ENCODE measurements at regions not wholly inside any gene's neighbourhood (a gene's known extent, or its start where the extent isn't known, plus 50 kb on each side); places are given as distances from the start of the nearest gene placed in this dataset.
A peak's percentile ranks its signal among the peaks of the same experiment; 100 is the strongest.

DNA sequence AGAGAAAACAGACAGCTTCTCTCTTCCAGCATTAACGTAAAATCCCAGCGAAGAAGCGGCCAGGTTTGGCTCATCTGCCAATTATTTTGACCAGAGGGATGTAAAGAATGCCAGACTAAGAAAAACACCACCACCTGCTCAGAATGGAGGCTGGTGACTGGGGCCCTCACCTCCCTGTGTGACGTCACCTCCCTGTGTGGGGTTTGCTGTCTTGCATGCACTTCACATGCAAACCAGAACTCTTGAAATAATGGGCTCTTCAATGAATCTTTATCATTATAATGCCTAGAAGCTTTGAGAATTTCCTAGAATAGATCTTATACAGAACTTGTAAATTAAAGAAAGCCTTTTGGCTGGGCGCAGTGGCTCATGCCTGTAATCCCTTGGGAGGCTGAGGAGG lies 101.8 kb upstream of the WAC start:
- no peak for DNase-seq
- no peak for TF ChIP-seq CTCF (IDR thresholded peaks at IDR 0.05)
- no peak for FAIRE-seq
- intact Hi-C loops (cut with DNase I): loop anchor here in 1 of 3 donors (10.0 kb wide), 1 partner anchor 104 kb away; the partner anchor contains the start of gene WAC
- H3K27me3 ChIP-seq: no peaks in the 10 kb centered on the region
- no peaks in the 10 kb centered on the region for H3K36me3 ChIP-seq
- H3K4me3 ChIP-seq: no peak overlapping the region
- H3K4me1 ChIP-seq: peaks cover 0 to 3% (median 0%) of the 10 kb centered on the region in 3 donors
- WGBS, 2 donors: 65 to 67% methylated on average over 5 of the region's 5 CpGs
- ATAC-seq: no peak
- H3K9me3 ChIP-seq: no peaks in the 10 kb centered on the region
- H3K27ac ChIP-seq: no peak overlapping the region

DNA sequence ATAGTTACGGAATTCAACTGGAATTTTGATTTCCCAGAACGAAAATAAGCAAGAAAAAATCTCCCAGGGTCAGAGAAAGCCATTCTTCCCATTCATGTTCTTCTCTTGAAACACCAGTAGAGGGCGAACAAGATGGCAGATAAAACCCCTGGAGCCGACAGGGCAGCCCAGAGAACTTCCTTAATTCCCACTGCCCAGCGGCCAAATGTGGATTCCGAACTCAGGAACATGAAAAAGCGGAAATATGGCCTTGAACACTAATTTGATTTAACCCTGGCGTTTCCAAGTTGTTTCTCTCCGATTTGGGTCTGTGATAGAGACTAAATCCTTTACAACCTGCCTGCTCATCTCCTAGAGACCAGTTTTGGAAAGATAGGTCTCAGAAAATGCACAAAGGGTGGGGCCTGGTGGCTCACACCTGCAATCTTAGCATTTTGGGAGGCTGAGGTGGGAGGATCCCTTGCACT lies 100.7 kb upstream of the WAC start:
- ATAC-seq (peak; percentile 94 to 99 (median 98)), DNase-seq (peak in 5 of 6 donors; percentile 49 to 62 (median 55)), FAIRE-seq (peak; percentile 81)
- intact Hi-C loops (cut with DNase I): loop anchor here in 1 of 3 donors (10.0 kb wide), 1 partner anchor 103 kb away; the partner anchor contains the start of gene WAC
- Histone ChIP-seq H3K36me3 (no peaks in the 10 kb centered on the region), H3K27ac (no peak overlapping the region), H3K27me3 (no peaks in the 10 kb centered on the region), H3K9me3 (no peaks in the 10 kb centered on the region), H3K4me3 (no peak overlapping the region), H3K4me1 (peaks cover 0 to 3% (median 0%) of the 10 kb centered on the region in 3 donors)
- TF ChIP-seq CTCF (IDR thresholded peaks at IDR 0.05): peak; percentile 36 to 75 (median 68)
- WGBS, 2 donors: 0 to 1% methylated on average over 9 of the region's 9 CpGs

DNA sequence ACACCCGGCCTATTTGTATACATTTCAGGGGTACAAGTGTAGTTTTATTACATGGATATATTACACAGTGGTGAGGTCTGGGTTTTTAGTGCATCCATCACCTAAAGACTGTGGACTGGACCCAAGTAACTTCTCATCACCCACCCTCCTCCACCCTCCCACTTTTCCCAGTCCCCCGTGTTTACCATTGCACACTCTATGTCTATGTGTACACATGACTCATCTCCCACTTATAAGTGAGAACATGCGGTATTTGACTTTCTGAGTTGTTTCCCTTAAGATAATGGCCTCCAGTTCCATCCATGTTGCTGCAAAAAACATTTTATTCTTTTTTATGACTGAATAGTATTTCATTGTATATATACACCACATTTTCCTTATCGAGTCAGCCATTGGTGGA lies 98.9 kb upstream of the WAC start:
- WGBS, 2 donors: 72 to 79% methylated on average over 4 of the region's 4 CpGs
- intact Hi-C loops (cut with DNase I): loop anchor here in 1 of 3 donors (10.0 kb wide), 1 partner anchor 101 kb away; the partner anchor contains the start of gene WAC
- H3K4me3 ChIP-seq: no peak overlapping the region
- no peak for TF ChIP-seq CTCF (IDR thresholded peaks at IDR 0.05)
- no peak overlapping the region for H3K27ac ChIP-seq
- no peak for DNase-seq
- H3K4me1 ChIP-seq: peaks cover 0 to 3% (median 0%) of the 10 kb centered on the region in 3 donors
- no peaks in the 10 kb centered on the region for H3K36me3 ChIP-seq
- no peak for FAIRE-seq
- no peak for ATAC-seq
- no peaks in the 10 kb centered on the region for H3K9me3 ChIP-seq
- no peaks in the 10 kb centered on the region for H3K27me3 ChIP-seq

DNA sequence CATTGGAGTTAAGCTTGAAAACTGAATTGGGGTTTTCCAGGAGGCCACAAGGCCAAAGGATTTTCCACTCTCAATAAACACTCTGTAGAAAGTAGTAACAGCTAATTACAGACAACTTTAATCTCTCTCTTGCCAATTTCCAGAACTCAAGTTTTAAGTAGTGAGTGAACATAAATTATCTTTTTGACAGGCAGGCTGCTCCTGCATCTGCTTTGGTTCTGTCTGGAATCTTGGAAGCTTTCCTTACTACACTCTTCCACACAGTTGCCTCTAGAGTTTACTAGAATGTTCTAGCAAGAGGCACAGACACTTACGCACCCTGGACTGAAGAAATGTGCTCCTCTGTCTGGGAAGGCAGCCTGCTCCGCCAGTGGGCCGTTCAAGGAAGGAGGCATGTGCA lies 90.5 kb upstream of the WAC start:
- no peak for FAIRE-seq
- Histone ChIP-seq H3K4me1 (no peaks in the 10 kb centered on the region), H3K36me3 (no peaks in the 10 kb centered on the region), H3K9me3 (no peaks in the 10 kb centered on the region), H3K27me3 (no peaks in the 10 kb centered on the region), H3K4me3 (no peak overlapping the region), H3K27ac (peak overlapping the region in 2 of 4 donors; percentile 19 to 33)
- no peak for ATAC-seq
- DNase-seq: no peak
- intact Hi-C loops (cut with DNase I): no loop called here
- 83 to 87% methylated on average over 3 of the region's 3 CpGs for WGBS, 2 donors
- no peak for TF ChIP-seq CTCF (IDR thresholded peaks at IDR 0.05)

DNA sequence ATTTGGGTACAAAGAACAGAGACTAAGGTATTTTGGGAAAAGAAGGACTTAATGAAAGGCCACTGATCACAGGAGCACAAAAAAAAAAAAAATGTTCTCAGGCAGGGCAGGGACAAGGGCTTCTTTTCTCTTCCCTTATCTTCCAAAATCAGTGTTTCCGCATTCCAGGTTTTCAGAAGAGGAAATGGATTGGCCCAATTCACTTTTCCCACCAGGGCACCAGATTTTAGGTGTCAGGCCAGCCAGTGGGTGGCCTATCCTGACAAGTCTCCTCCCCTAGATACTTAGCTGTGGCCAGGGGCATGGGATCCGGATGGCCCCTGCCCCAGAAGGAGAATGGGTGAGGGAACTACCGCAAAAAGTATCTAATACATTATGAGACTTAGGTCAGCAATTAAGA lies 88.9 kb upstream of the WAC start:
- Histone ChIP-seq H3K9me3 (no peaks in the 10 kb centered on the region), H3K4me3 (no peak overlapping the region), H3K27me3 (no peaks in the 10 kb centered on the region), H3K27ac (peak overlapping the region; percentile 26 to 54 (median 50)), H3K4me1 (no peaks in the 10 kb centered on the region), H3K36me3 (no peaks in the 10 kb centered on the region)
- FAIRE-seq: no peak
- 56 to 68% methylated on average over 3 of the region's 3 CpGs for WGBS, 2 donors
- intact Hi-C loops (cut with DNase I): no loop called here
- ATAC-seq: peak in 3 of 4 donors; percentile 47 to 83 (median 63)
- peak in 2 of 6 donors; percentile 28 to 40 for DNase-seq
- TF ChIP-seq CTCF (IDR thresholded peaks at IDR 0.05): no peak

All from pancreas (tissue), 10 donors.